Naive thymus-derived CD8-positive, alpha-beta T cell (primary cell): ENCODE measurements at regions not wholly inside any gene's neighbourhood (a gene's known extent, or its start where the extent isn't known, plus 50 kb on each side); places are given as distances from the start of the nearest gene placed in this dataset.
"Not testable (repeated sequence)": the region's sequence is repeated elsewhere in the genome, so short reads cannot be mapped to it uniquely, and the experiment has no call there.

Experiments used
- ATAC-seq, 2 donors: fragments of 150-1000 bp; cut with Tn5 transposase in 1 of 2; sonication (Bioruptor Pico), chemical (Tn5 transposase) in 1 of 2; 1 replicate in 1 of 2; 2 replicates in 1 of 2; pipeline ENCODE4 v1.10.0; 2021; ENCODE audit warnings: mild to moderate bottlenecking in 2 of 2, moderate library complexity in 2 of 2
- POLR2A ChIA-PET: fragments of 350-600 bp; sonication (Branson Sonifier 250); formaldehyde crosslinking; loops from one replicate; lab custom pipeline; 2021; ENCODE audit warnings: antibody characterized with exemption; lab: Charles Lee
- DNase-seq, 10 donors: peaks; one replicate each; pipeline versions ENCODE4 v3.0.0 to v3.0.0-alpha.2; 2020 to 2022
- H3K27ac Mint-ChIP-seq, 10 donors: one replicate each; pipeline ENCODE4 v1.8.0; 2020 to 2022; ENCODE audit warnings: mild to moderate bottlenecking in 10 of 10, mixed read lengths in 10 of 10, moderate library complexity in 4 of 10, inconsistent platforms in 1 of 10
- H3K27me3 Mint-ChIP-seq, 5 donors: one replicate each; pipeline ENCODE4 v1.8.0; 2021 to 2022; ENCODE audit warnings: mixed read lengths in 5 of 5
- H3K36me3 Mint-ChIP-seq, 3 donors: one replicate each; pipeline ENCODE4 v1.8.0; 2020 to 2022; ENCODE audit warnings: mixed read lengths in 3 of 3, mild to moderate bottlenecking in 2 of 3, inconsistent platforms in 1 of 3
- H3K4me1 Mint-ChIP-seq, 4 donors: one replicate each; pipeline ENCODE4 v1.8.0; 2021 to 2022; ENCODE audit warnings: mixed read lengths in 4 of 4
- H3K4me3 Mint-ChIP-seq, 10 donors: one replicate each; pipeline ENCODE4 v1.8.0; 2020 to 2022; ENCODE audit warnings: mild to moderate bottlenecking in 10 of 10, mixed read lengths in 10 of 10, moderate library complexity in 6 of 10, inconsistent platforms in 1 of 10
- H3K9me3 Mint-ChIP-seq, 9 donors: one replicate each; pipeline ENCODE4 v1.8.0; 2020 to 2022; ENCODE audit warnings: mixed read lengths in 9 of 9, mild to moderate bottlenecking in 3 of 9, inconsistent platforms in 1 of 9, moderate library complexity in 1 of 9

- POLR2A ChIA-PET = interaction anchor here (0.7 kb wide), 1 partner anchor 43 kb away, joined by 3 read pairs; no protein-coding TSS in a partner anchor
- no peak overlapping the region for H3K4me3 Mint-ChIP-seq
- DNase-seq = no peak
- peaks cover 0 to 1% (median 0%) of the 10 kb centered on the region in 5 donors for H3K27me3 Mint-ChIP-seq
- no peaks in the 10 kb centered on the region for H3K36me3 Mint-ChIP-seq
- H3K27ac Mint-ChIP-seq = no peak overlapping the region
- no peaks in the 10 kb centered on the region for H3K9me3 Mint-ChIP-seq
- ATAC-seq = no peak
- H3K4me1 Mint-ChIP-seq = no peaks in the 10 kb centered on the region
These were observed 99.8 kb upstream of the PELI1 start for GRCh38 chr2:64244037-64244416.

- ATAC-seq (no peak), DNase-seq (no peak)
- Mint-ChIP-seq H3K4me3 (no peak overlapping the region), H3K4me1 (peaks cover 0 to 4% (median 0%) of the 10 kb centered on the region in 4 donors), H3K27me3 (peaks cover 0 to 1% (median 0%) of the 10 kb centered on the region in 5 donors), H3K36me3 (no peaks in the 10 kb centered on the region), H3K9me3 (no peaks in the 10 kb centered on the region), H3K27ac (no peak overlapping the region)
- POLR2A ChIA-PET = no interaction called here
These were observed 101.4 kb upstream of the PELI1 start for GRCh38 chr2:64245631-64246030.

GRCh38 chr2:64246962-64247361 lies 102.7 kb upstream of the PELI1 start:
- H3K27me3 Mint-ChIP-seq = peaks cover 0 to 1% (median 0%) of the 10 kb centered on the region in 5 donors
- DNase-seq = no peak
- no peak overlapping the region for H3K27ac Mint-ChIP-seq
- POLR2A ChIA-PET = no interaction called here
- H3K4me1 Mint-ChIP-seq = peaks cover 0 to 4% (median 0%) of the 10 kb centered on the region in 4 donors
- no peaks in the 10 kb centered on the region for H3K9me3 Mint-ChIP-seq
- no peak for ATAC-seq
- no peak overlapping the region for H3K4me3 Mint-ChIP-seq
- no peaks in the 10 kb centered on the region for H3K36me3 Mint-ChIP-seq

GRCh38 chr2:64249426-64249825 lies 105.2 kb upstream of the PELI1 start:
- no peaks in the 10 kb centered on the region for H3K9me3 Mint-ChIP-seq
- H3K27me3 Mint-ChIP-seq = peaks cover 0 to 2% (median 0%) of the 10 kb centered on the region in 5 donors
- ATAC-seq (no peak), DNase-seq (no peak)
- POLR2A ChIA-PET = no interaction called here
- no peak overlapping the region for H3K27ac Mint-ChIP-seq
- H3K36me3 Mint-ChIP-seq = no peaks in the 10 kb centered on the region
- peaks cover 0 to 4% (median 0%) of the 10 kb centered on the region in 4 donors for H3K4me1 Mint-ChIP-seq
- H3K4me3 Mint-ChIP-seq = no peak overlapping the region

GRCh38 chr2:64250063-64250462 lies 105.8 kb upstream of the PELI1 start:
- Mint-ChIP-seq H3K4me1 (peaks cover 0 to 4% (median 0%) of the 10 kb centered on the region in 4 donors), H3K9me3 (no peaks in the 10 kb centered on the region), H3K36me3 (no peaks in the 10 kb centered on the region), H3K27me3 (peaks cover 0 to 3% (median 0%) of the 10 kb centered on the region in 5 donors), H3K4me3 (no peak overlapping the region), H3K27ac (peak overlapping the region in 2 of 10 donors; percentile 26 to 34)
- POLR2A ChIA-PET = no interaction called here
- DNase-seq = no peak
- ATAC-seq = no peak

GRCh38 chr2:64250751-64251423 lies 106.7 kb upstream of the PELI1 start:
- ATAC-seq (no peak), DNase-seq (no peak)
- peaks cover 0 to 4% (median 0%) of the 10 kb centered on the region in 4 donors for H3K4me1 Mint-ChIP-seq
- H3K27ac Mint-ChIP-seq = peak overlapping the region in 2 of 10 donors; percentile 9 to 26
- H3K36me3 Mint-ChIP-seq = no peaks in the 10 kb centered on the region
- peaks cover 0 to 3% (median 0%) of the 10 kb centered on the region in 5 donors for H3K27me3 Mint-ChIP-seq
- POLR2A ChIA-PET = no interaction called here
- no peaks in the 10 kb centered on the region for H3K9me3 Mint-ChIP-seq
- H3K4me3 Mint-ChIP-seq = no peak overlapping the region

- H3K9me3 Mint-ChIP-seq = no peaks in the 10 kb centered on the region
- peaks cover 0 to 4% (median 0%) of the 10 kb centered on the region in 4 donors for H3K4me1 Mint-ChIP-seq
- POLR2A ChIA-PET = no interaction called here
- H3K36me3 Mint-ChIP-seq = no peaks in the 10 kb centered on the region
- H3K4me3 Mint-ChIP-seq = no peak overlapping the region
- no peak for DNase-seq
- peaks cover 0 to 3% (median 0%) of the 10 kb centered on the region in 5 donors for H3K27me3 Mint-ChIP-seq
- H3K27ac Mint-ChIP-seq = peak overlapping the region in 1 of 10 donors; percentile 22
- no peak for ATAC-seq
These were observed 107.5 kb upstream of the PELI1 start for GRCh38 chr2:64251497-64252250.

- ATAC-seq, H3K27ac Mint-ChIP-seq, H3K4me3 Mint-ChIP-seq, H3K9me3 Mint-ChIP-seq, H3K36me3 Mint-ChIP-seq, DNase-seq, H3K4me1 Mint-ChIP-seq, H3K27me3 Mint-ChIP-seq, POLR2A ChIA-PET: not testable (repeated sequence)
These were observed 108.2 kb upstream of the PELI1 start for GRCh38 chr2:64252251-64252978.

- H3K9me3 Mint-ChIP-seq, ATAC-seq, POLR2A ChIA-PET: not testable (repeated sequence)
These were observed 109.2 kb upstream of the PELI1 start for GRCh38 chr2:64253421-64253820.

GRCh38 chr2:64258566-64258965 lies 114.3 kb upstream of the PELI1 start:
- DNase-seq (no peak), ATAC-seq (no peak)
- H3K36me3 Mint-ChIP-seq = no peaks in the 10 kb centered on the region
- H3K4me3 Mint-ChIP-seq = no peak overlapping the region
- H3K27me3 Mint-ChIP-seq = peaks cover 0 to 3% (median 0%) of the 10 kb centered on the region in 5 donors
- peaks cover 6 to 18% (median 7%) of the 10 kb centered on the region in 4 donors for H3K4me1 Mint-ChIP-seq
- no peaks in the 10 kb centered on the region for H3K9me3 Mint-ChIP-seq
- H3K27ac Mint-ChIP-seq = no peak overlapping the region
- POLR2A ChIA-PET = no interaction called here

More at GRCh38 chr2:64253421-64253820, 109.2 kb upstream of the PELI1 start:
- not testable (repeated sequence) for H3K27ac Mint-ChIP-seq, H3K4me3 Mint-ChIP-seq, DNase-seq, H3K36me3 Mint-ChIP-seq, H3K4me1 Mint-ChIP-seq, H3K27me3 Mint-ChIP-seq

- peak overlapping the region in 1 of 10 donors; percentile 26 for H3K4me3 Mint-ChIP-seq
- POLR2A ChIA-PET = no interaction called here
- H3K36me3 Mint-ChIP-seq = no peaks in the 10 kb centered on the region
- ATAC-seq = no peak
- no peak for DNase-seq
- H3K4me1 Mint-ChIP-seq = peaks cover 6 to 18% (median 7%) of the 10 kb centered on the region in 4 donors
- no peaks in the 10 kb centered on the region for H3K9me3 Mint-ChIP-seq
- H3K27ac Mint-ChIP-seq = no peak overlapping the region
- peaks cover 0 to 2% (median 0%) of the 10 kb centered on the region in 5 donors for H3K27me3 Mint-ChIP-seq
These were observed 115.1 kb upstream of the PELI1 start for GRCh38 chr2:64259312-64259711.

GRCh38 chr2:64260093-64260803 lies 116.0 kb upstream of the PELI1 start:
- ATAC-seq = no peak
- peaks cover 0 to 4% (median 0%) of the 10 kb centered on the region in 5 donors for H3K27me3 Mint-ChIP-seq
- no peak for DNase-seq
- peak overlapping the region in 6 of 10 donors; percentile 8 to 88 (median 76) for H3K27ac Mint-ChIP-seq
- no peaks in the 10 kb centered on the region for H3K36me3 Mint-ChIP-seq
- H3K4me1 Mint-ChIP-seq = peaks cover 6 to 18% (median 7%) of the 10 kb centered on the region in 4 donors
- POLR2A ChIA-PET = interaction anchor here (1.0 kb wide), 1 partner anchor 68 kb away, joined by 3 read pairs; no protein-coding TSS in a partner anchor
- H3K9me3 Mint-ChIP-seq = no peaks in the 10 kb centered on the region
- H3K4me3 Mint-ChIP-seq = peak overlapping the region; percentile 52 to 83 (median 72)
